ENCODE measurements at regions not wholly inside any gene's neighbourhood (a gene's known extent, or its start where the extent isn't known, plus 50 kb on each side); places are given as distances from the start of the nearest gene placed in this dataset.

DNA sequence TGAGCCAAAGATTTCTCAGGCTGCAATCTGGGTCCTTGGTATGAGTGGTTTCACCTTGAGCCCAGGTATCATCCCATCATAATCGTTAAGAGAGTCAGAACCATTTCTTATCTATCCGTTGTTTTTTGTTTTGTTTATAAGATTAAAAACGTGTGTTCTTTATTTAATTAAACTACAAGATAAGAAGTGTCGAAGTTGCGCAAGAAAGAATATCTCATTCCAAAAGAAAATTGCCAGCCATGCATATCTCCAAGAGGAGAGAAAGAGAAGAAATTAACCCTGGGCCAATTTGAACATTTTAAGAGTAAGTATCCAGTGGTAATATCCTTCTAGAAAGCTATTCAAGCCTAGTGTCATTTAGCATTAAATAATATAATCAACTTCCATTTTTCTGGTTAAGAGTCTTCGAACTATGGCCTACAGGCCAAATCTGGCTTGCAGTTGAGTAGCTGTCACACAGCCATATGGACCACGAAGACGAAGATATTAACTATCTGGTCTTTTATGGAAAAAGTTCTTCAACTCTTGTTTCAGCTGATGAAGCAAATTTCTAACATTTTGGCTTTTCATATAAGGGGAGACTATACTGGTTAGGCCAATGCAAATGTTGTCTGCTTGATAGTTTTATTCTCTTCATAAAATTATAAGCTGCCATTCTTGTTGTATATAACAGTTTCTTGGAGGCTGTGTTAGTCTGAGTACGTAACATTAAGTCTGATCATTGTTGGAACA is 576.4 kb downstream of the REEP3 start:
- DNase-seq = no peak

GRCh38 chr10:64098994-64099393 is 577.8 kb downstream of the REEP3 start:
- H3K4me3 Mint-ChIP-seq = no peak overlapping the region
- no peaks in the 10 kb centered on the region for H3K27me3 Mint-ChIP-seq
- H3K4me1 Mint-ChIP-seq (ENCODE audit: low read depth in 2 of 2) = no peaks in the 10 kb centered on the region
- H3K9me3 Mint-ChIP-seq = peaks cover 0 to 5% of the 10 kb centered on the region in 2 donors
- no peaks in the 10 kb centered on the region for H3K36me3 Mint-ChIP-seq (ENCODE audit: insufficient read depth)
- DNase-seq (no peak), ATAC-seq (replicated peaks) (no peak)
- no peak overlapping the region for H3K27ac Mint-ChIP-seq

More for the DNA sequence above, 576.4 kb downstream of the REEP3 start:
- no peaks in the 10 kb centered on the region for H3K27me3 Mint-ChIP-seq
- no peak overlapping the region for H3K4me3 Mint-ChIP-seq
- H3K36me3 Mint-ChIP-seq (ENCODE audit: insufficient read depth) = no peaks in the 10 kb centered on the region
- no peaks in the 10 kb centered on the region for H3K4me1 Mint-ChIP-seq (ENCODE audit: low read depth in 2 of 2)
- ATAC-seq (replicated peaks) = no peak
- no peak overlapping the region for H3K27ac Mint-ChIP-seq
- peaks cover 0 to 5% of the 10 kb centered on the region in 2 donors for H3K9me3 Mint-ChIP-seq

DNA sequence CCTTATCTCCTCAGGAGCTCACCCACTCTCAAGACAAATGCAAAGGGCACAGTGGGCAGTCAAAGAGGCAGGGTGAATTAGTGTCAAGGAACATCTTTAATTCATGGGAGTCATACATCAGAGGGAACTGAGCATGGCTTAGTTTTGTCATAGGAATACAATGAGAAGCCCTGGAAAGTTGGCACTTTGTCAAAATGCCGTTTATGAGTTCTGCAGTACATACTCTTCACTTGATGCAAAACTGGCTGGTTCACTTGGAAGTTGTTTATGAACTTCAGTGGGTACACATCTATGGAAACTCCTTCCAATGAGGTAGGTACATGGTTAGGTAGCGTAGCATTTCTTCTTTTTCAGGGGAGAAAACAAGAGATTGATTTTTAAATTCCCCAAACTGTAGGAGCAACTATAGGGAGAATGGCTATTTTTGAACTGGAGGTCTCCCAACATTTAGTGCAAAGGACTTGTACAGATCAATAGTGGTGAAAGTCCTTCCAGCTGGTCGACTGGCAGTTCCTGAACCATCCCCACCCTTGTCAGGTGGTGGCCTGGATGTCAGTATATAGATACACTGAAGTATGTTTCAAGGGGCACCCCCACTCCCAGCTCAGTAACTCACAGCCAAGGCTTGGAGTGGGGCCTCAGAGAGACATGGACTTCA is 580.5 kb downstream of the REEP3 start:
- H3K4me3 Mint-ChIP-seq = no peak overlapping the region
- no peaks in the 10 kb centered on the region for H3K36me3 Mint-ChIP-seq (ENCODE audit: insufficient read depth)
- ATAC-seq (replicated peaks) (no peak), DNase-seq (no peak)
- H3K9me3 Mint-ChIP-seq = no peaks in the 10 kb centered on the region
- H3K27ac Mint-ChIP-seq = no peak overlapping the region
- H3K4me1 Mint-ChIP-seq (ENCODE audit: low read depth in 2 of 2) = no peaks in the 10 kb centered on the region
- H3K27me3 Mint-ChIP-seq = no peaks in the 10 kb centered on the region

- no peak for ATAC-seq (replicated peaks)
- no peak overlapping the region for H3K4me3 Mint-ChIP-seq
- H3K27me3 Mint-ChIP-seq = no peaks in the 10 kb centered on the region
- H3K36me3 Mint-ChIP-seq (ENCODE audit: insufficient read depth) = no peaks in the 10 kb centered on the region
- H3K4me1 Mint-ChIP-seq (ENCODE audit: low read depth in 2 of 2) = no peaks in the 10 kb centered on the region
- no peak for DNase-seq
- no peaks in the 10 kb centered on the region for H3K9me3 Mint-ChIP-seq
- H3K27ac Mint-ChIP-seq = no peak overlapping the region
Observed at GRCh38 chr10:64102264-64102633, 581.0 kb downstream of the REEP3 start.

GRCh38 chr10:64102916-64103315 is 581.7 kb downstream of the REEP3 start:
- H3K27ac Mint-ChIP-seq = no peak overlapping the region
- no peaks in the 10 kb centered on the region for H3K36me3 Mint-ChIP-seq (ENCODE audit: insufficient read depth)
- no peak for DNase-seq
- no peak for ATAC-seq (replicated peaks)
- H3K9me3 Mint-ChIP-seq = peaks cover under 1 to 2% of the 10 kb centered on the region in 2 donors
- H3K4me1 Mint-ChIP-seq (ENCODE audit: low read depth in 2 of 2) = no peaks in the 10 kb centered on the region
- H3K4me3 Mint-ChIP-seq = no peak overlapping the region
- H3K27me3 Mint-ChIP-seq = no peaks in the 10 kb centered on the region

GRCh38 chr10:64103750-64104470 is 582.7 kb downstream of the REEP3 start:
- H3K27me3 Mint-ChIP-seq = no peaks in the 10 kb centered on the region
- DNase-seq = no peak
- no peak for ATAC-seq (replicated peaks)
- H3K36me3 Mint-ChIP-seq (ENCODE audit: insufficient read depth) = no peaks in the 10 kb centered on the region
- no peaks in the 10 kb centered on the region for H3K4me1 Mint-ChIP-seq (ENCODE audit: low read depth in 2 of 2)
- no peak overlapping the region for H3K4me3 Mint-ChIP-seq
- peaks cover 5 to 7% of the 10 kb centered on the region in 2 donors for H3K9me3 Mint-ChIP-seq
- H3K27ac Mint-ChIP-seq = no peak overlapping the region

DNA sequence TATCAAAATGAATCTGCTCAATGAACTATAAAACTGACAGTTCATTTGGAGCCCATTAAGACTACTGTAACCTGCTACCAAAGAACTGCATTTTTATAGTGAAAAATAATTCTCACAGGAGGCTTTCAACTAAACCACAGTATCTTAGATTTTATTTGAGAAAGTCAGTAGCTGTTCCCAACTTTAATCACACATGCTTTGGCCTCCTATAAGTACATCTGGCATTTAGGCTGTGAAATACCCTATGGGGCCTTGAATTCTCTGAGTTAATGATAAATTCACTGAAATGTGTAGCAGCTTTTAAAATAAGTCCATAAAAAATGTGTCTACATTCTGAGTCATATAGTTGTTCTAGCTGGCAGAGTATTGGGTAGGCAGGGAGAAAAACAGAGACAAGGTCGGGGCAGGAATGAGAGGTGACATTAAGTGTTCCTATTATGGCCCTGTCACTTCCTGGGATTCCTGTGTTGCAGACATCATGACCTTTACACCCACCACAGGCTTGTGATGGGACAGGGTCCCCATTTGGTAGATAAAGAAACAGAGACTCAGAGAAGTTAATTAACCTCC is 588.8 kb downstream of the REEP3 start:
- ATAC-seq (replicated peaks) = no peak

DNA sequence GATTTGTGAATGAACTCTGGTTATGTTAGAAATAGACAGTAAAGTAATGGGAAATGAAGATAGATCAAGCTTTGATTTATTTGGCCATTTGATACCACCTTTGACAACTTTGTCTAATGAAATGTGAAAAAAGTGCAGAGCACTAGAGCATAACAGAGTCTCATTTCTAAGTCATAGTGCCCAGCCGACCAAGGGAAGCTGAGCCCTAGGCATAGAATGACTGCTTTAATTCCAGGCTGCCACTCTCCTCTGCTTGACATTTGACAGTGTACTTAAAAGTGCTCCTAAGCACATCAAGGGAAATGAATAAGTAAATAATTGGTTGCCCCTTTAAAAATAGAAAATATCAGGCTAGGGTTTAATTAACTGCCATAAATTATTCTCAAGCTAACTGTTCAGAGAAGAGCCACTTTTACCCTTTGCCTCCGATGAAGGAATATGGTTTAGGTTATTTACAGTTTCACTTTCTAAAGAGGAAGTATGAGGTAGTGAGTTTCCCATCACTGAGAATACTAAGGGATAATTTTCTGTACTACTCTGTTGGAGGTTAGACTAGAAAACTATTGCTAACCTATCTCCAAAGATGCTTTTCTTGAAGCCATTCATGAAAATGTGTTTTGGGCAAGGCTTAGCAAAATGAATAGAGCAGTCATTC is 591.6 kb downstream of the REEP3 start:
- Mint-ChIP-seq H3K4me1 (ENCODE audit: low read depth in 2 of 2) (no peaks in the 10 kb centered on the region), H3K27ac (no peak overlapping the region), H3K36me3 (ENCODE audit: insufficient read depth) (no peaks in the 10 kb centered on the region), H3K27me3 (no peaks in the 10 kb centered on the region), H3K4me3 (no peak overlapping the region), H3K9me3 (peaks cover 7 to 9% of the 10 kb centered on the region in 2 donors)
- DNase-seq (no peak), ATAC-seq (replicated peaks) (no peak)

More for the DNA sequence above, 588.8 kb downstream of the REEP3 start:
- DNase-seq = no peak
- H3K9me3 Mint-ChIP-seq = peaks cover 7 to 9% of the 10 kb centered on the region in 2 donors
- no peak overlapping the region for H3K4me3 Mint-ChIP-seq
- no peaks in the 10 kb centered on the region for H3K27me3 Mint-ChIP-seq
- H3K4me1 Mint-ChIP-seq (ENCODE audit: low read depth in 2 of 2) = no peaks in the 10 kb centered on the region
- H3K36me3 Mint-ChIP-seq (ENCODE audit: insufficient read depth) = no peaks in the 10 kb centered on the region
- H3K27ac Mint-ChIP-seq = no peak overlapping the region

DNA sequence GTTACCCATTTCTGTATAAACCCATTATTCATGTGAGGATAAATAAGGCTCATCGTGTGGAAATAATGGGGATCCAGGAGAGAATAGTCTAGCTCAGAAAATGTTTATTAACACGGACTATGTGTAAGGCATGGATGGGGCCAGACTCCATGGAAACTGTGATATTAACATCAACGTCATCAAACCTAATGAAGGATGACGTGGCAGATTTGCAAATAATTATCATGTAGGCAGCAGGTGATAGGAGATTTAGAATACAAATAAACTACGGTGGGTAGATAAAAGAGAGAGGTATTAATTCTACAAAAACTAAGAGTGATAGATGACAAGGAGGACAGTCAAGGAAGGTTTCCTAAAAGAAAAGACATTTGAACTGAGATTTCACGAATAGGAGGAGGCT is 592.2 kb downstream of the REEP3 start:
- Mint-ChIP-seq H3K9me3 (peaks cover 1 to 4% of the 10 kb centered on the region in 2 donors), H3K4me3 (no peak overlapping the region), H3K4me1 (ENCODE audit: low read depth in 2 of 2) (no peaks in the 10 kb centered on the region), H3K27me3 (no peaks in the 10 kb centered on the region), H3K36me3 (ENCODE audit: insufficient read depth) (no peaks in the 10 kb centered on the region), H3K27ac (no peak overlapping the region)
- no peak for ATAC-seq (replicated peaks)
- DNase-seq = no peak

GRCh38 chr10:64113792-64114191 is 592.6 kb downstream of the REEP3 start:
- no peaks in the 10 kb centered on the region for H3K36me3 Mint-ChIP-seq (ENCODE audit: insufficient read depth)
- DNase-seq (no peak), ATAC-seq (replicated peaks) (no peak)
- H3K4me3 Mint-ChIP-seq = no peak overlapping the region
- H3K27ac Mint-ChIP-seq = no peak overlapping the region
- H3K4me1 Mint-ChIP-seq (ENCODE audit: low read depth in 2 of 2) = no peaks in the 10 kb centered on the region
- H3K9me3 Mint-ChIP-seq = peaks cover 0 to 4% of the 10 kb centered on the region in 2 donors
- no peaks in the 10 kb centered on the region for H3K27me3 Mint-ChIP-seq

DNA sequence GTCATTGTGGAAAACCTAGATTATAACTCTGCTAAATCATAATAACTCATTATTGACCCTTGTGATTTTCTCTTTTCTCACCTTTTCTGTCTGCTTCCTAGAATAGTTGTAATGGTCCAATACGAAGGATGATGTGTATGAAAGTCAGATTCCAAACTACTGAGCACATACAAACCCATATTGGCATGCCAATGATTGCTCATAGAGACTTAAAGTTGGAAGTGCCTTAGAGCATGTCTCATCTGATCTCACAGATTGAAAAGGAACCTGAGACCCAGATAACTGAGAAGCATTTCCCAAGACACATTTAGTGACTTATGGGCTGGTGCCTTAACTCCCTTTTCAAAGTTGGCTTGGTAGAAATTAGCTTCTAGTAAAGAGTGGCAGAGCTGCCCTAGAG is 594.3 kb downstream of the REEP3 start:
- Mint-ChIP-seq H3K4me3 (no peak overlapping the region), H3K4me1 (ENCODE audit: low read depth in 2 of 2) (no peaks in the 10 kb centered on the region), H3K27ac (no peak overlapping the region), H3K36me3 (ENCODE audit: insufficient read depth) (no peaks in the 10 kb centered on the region), H3K9me3 (peaks cover 0 to 4% of the 10 kb centered on the region in 2 donors), H3K27me3 (no peaks in the 10 kb centered on the region)
- ATAC-seq (replicated peaks) (no peak), DNase-seq (no peak)

DNA sequence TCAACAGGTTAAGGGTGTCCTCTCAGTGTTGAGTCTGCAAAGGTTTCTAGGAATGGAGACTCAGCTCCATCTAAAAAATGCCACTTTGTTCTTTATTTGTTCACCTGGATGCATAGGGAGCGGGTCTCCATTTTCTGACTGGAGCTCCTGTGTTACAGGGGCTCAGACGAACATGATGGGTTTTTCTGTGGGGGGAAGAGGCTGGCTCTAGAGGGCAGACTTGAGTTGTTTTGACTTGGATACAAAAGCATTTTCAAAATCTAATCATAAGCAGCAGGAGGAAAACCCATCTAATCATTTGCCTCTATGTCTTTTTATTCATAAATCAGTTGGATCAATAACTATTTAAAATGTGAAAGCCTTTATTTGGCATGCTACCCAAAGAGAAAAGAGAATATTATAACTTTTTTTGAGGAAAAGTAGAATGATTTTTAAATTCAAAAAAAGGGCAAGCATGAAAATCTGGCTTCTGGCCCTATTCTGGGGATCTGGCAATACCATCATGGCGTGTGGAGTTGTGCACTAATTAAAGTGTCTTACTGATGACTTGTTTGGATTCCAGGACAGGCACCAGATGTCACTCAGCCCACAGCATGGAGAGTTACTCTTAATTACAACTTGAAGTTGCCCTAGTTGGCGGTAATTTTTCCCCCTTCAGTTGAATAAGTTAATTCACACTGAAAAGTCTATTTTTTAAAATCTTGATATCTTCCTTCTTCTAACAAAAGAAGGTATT is 594.9 kb downstream of the REEP3 start:
- H3K9me3 Mint-ChIP-seq = peaks cover 0 to 4% of the 10 kb centered on the region in 2 donors
- DNase-seq = no peak
- no peak for ATAC-seq (replicated peaks)
- no peak overlapping the region for H3K4me3 Mint-ChIP-seq
- no peaks in the 10 kb centered on the region for H3K27me3 Mint-ChIP-seq
- H3K27ac Mint-ChIP-seq = no peak overlapping the region
- no peaks in the 10 kb centered on the region for H3K4me1 Mint-ChIP-seq (ENCODE audit: low read depth in 2 of 2)
- no peaks in the 10 kb centered on the region for H3K36me3 Mint-ChIP-seq (ENCODE audit: insufficient read depth)

GRCh38 chr10:64116707-64117106 is 595.5 kb downstream of the REEP3 start:
- no peaks in the 10 kb centered on the region for H3K27me3 Mint-ChIP-seq
- H3K27ac Mint-ChIP-seq = no peak overlapping the region
- peaks cover 0 to 4% of the 10 kb centered on the region in 2 donors for H3K9me3 Mint-ChIP-seq
- H3K36me3 Mint-ChIP-seq (ENCODE audit: insufficient read depth) = no peaks in the 10 kb centered on the region
- H3K4me1 Mint-ChIP-seq (ENCODE audit: low read depth in 2 of 2) = no peaks in the 10 kb centered on the region
- H3K4me3 Mint-ChIP-seq = no peak overlapping the region
- DNase-seq (no peak), ATAC-seq (replicated peaks) (no peak)

Measured in effector memory CD8-positive, alpha-beta T cell (primary cell).